Keratinocyte (primary cell): ENCODE measurements at regions not wholly inside any gene's neighbourhood (a gene's known extent, or its start where the extent isn't known, plus 50 kb on each side); places are given as distances from the start of the nearest gene placed in this dataset.

Experiments
- DNase-seq: peaks from one replicate; pipeline ENCODE4 v3.0.0-alpha.2; 2011; ENCODE audit warnings: low read depth, missing footprints, low spot score
- FAIRE-seq: peaks from 2 replicates; lab custom pipeline; 2011; peaks lifted over from hg19 to GRCh38; lab: Jason Lieb, UNC
- H2AFZ ChIP-seq: 2 replicates; pipeline ENCODE4 v1.6.0; 2012; ENCODE audit warnings: low read length, control low read depth, inconsistent platforms; ENCODE audit not compliant: control insufficient read depth
- H3K27ac ChIP-seq: 2 replicates; pipeline ENCODE4 v1.5.1; 2011; ENCODE audit warnings: low read length; ENCODE audit not compliant: control insufficient read depth, insufficient read depth
- H3K27me3 ChIP-seq: 3 replicates; pipeline ENCODE4 v1.6.0; 2011; ENCODE audit warnings: low read length; ENCODE audit not compliant: control insufficient read depth, insufficient read depth; ENCODE audit errors: extremely low read depth
- H3K36me3 ChIP-seq, 2 experiments: 2 replicates in 1 of 2; 3 replicates in 1 of 2; pipeline ENCODE4 v1.5.1; 2011; ENCODE audit warnings: low read length in 2 of 2, mild to moderate bottlenecking in 1 of 2; ENCODE audit not compliant: control insufficient read depth in 2 of 2, insufficient read depth in 2 of 2; ENCODE audit errors: extremely low read depth in 1 of 2
- H3K4me1 ChIP-seq: 3 replicates; pipeline ENCODE4 v1.5.1; 2011; ENCODE audit warnings: low read length; ENCODE audit not compliant: control insufficient read depth, insufficient read depth; ENCODE audit errors: extremely low read depth
- H3K4me2 ChIP-seq: 3 replicates; pipeline ENCODE4 v1.6.0; 2011; ENCODE audit warnings: low read depth, low read length; ENCODE audit not compliant: control insufficient read depth, insufficient read depth; ENCODE audit errors: extremely low read depth
- H3K4me3 ChIP-seq, 3 experiments: fragments of 200-600 bp in 1 of 3; sonication (generic) in 1 of 3; 2 replicates in 2 of 3; 3 replicates in 1 of 3; pipeline ENCODE4 v1.5.1; 2011 to 2016; ENCODE audit warnings: low read length in 3 of 3, mild to moderate bottlenecking in 3 of 3, control low read depth in 2 of 3, inconsistent platforms in 1 of 3, low read depth in 1 of 3, mixed read lengths in 1 of 3, mixed run types in 1 of 3, moderate library complexity in 1 of 3; ENCODE audit not compliant: control insufficient read depth in 2 of 3, insufficient read depth in 2 of 3; ENCODE audit errors: extremely low read depth in 1 of 3
- H3K79me2 ChIP-seq: 2 replicates; pipeline ENCODE4 v1.6.0; 2012; ENCODE audit warnings: low read length; ENCODE audit not compliant: control insufficient read depth, insufficient read depth
- H3K9ac ChIP-seq: 3 replicates; pipeline ENCODE4 v1.6.0; 2011; ENCODE audit warnings: low read length; ENCODE audit not compliant: control insufficient read depth, insufficient read depth; ENCODE audit errors: extremely low read depth
- H3K9me1 ChIP-seq: 3 replicates; pipeline ENCODE4 v1.6.0; 2011; ENCODE audit warnings: low read length; ENCODE audit not compliant: control insufficient read depth, insufficient read depth; ENCODE audit errors: extremely low read depth
- H3K9me3 ChIP-seq: 2 replicates; pipeline ENCODE4 v1.5.1; 2012; ENCODE audit warnings: low read depth, low read length; ENCODE audit not compliant: control insufficient read depth
- H4K20me1 ChIP-seq: 3 replicates; pipeline ENCODE4 v1.6.0; 2011; ENCODE audit warnings: low read length; ENCODE audit not compliant: control insufficient read depth, insufficient read depth; ENCODE audit errors: extremely low read depth
- CTCF ChIP-seq, 3 experiments: IDR thresholded peaks in 1 of 3; conservative IDR thresholded peaks in 1 of 3; optimal IDR thresholded peaks in 1 of 3; 2 replicates in 2 of 3; 3 replicates in 1 of 3; pipeline versions ENCODE3 to v1.5.1; 2011; ENCODE audit warnings: low read length in 3 of 3, mild to moderate bottlenecking in 3 of 3, moderate library complexity in 2 of 3, control low read depth in 1 of 3, inconsistent platforms in 1 of 3; ENCODE audit not compliant: insufficient read depth in 2 of 3; ENCODE audit errors: extremely low read depth in 1 of 3
- EZH2 ChIP-seq: IDR thresholded peaks from one replicate; pipeline ENCODE4 v1.6.1; 2012; ENCODE audit warnings: inconsistent platforms, mild to moderate bottlenecking, low read length, moderate library complexity
- dilution Hi-C: fragments of 300-500 bp; cut with MboI; formaldehyde crosslinking; loops from one replicate; pipeline ENCODE4 v1.7.0; 2020; ENCODE audit warnings: low sequenced_read_pairs; ENCODE audit not compliant: extremely low pct_ligation_motif_present

GRCh38 chr16:77557385-77557784, 122.6 kb upstream of the ADAMTS18 start:
- Histone ChIP-seq H3K4me2 (no peak overlapping the region), H3K27ac (no peak overlapping the region), H3K4me1 (no peaks in the 10 kb centered on the region), H3K27me3 (no peaks in the 10 kb centered on the region), H3K4me3 (no peak overlapping the region), H3K9ac (no peak overlapping the region), H3K9me1 (no peaks in the 10 kb centered on the region), H4K20me1 (no peaks in the 10 kb centered on the region), H3K36me3 (no peaks in the 10 kb centered on the region), H3K9me3 (no peaks in the 10 kb centered on the region), H3K79me2 (no peaks in the 10 kb centered on the region), H2AFZ (no peak overlapping the region)
- TF ChIP-seq CTCF (optimal IDR thresholded peaks at IDR 0.05 in 1 of 3, IDR thresholded peaks at IDR 0.05 in 1 of 3, conservative IDR thresholded peaks at IDR 0.05 in 1 of 3; ENCODE audit: extremely low read depth in 1 of 3, insufficient read depth in 2 of 3, low read length in 3 of 3) (no peak), EZH2 (no peak)
- FAIRE-seq (no peak), DNase-seq (no peak)
- dilution Hi-C loops = no loop called here

- Histone ChIP-seq H4K20me1 (no peaks in the 10 kb centered on the region), H3K79me2 (no peaks in the 10 kb centered on the region), H3K9me3 (no peaks in the 10 kb centered on the region), H3K4me2 (no peak overlapping the region), H3K27me3 (no peaks in the 10 kb centered on the region), H3K9ac (no peak overlapping the region), H2AFZ (no peak overlapping the region), H3K36me3 (no peaks in the 10 kb centered on the region), H3K4me3 (no peak overlapping the region), H3K9me1 (no peaks in the 10 kb centered on the region), H3K4me1 (no peaks in the 10 kb centered on the region), H3K27ac (no peak overlapping the region)
- no peak for TF ChIP-seq EZH2
- TF ChIP-seq CTCF (optimal IDR thresholded peaks at IDR 0.05 in 1 of 3, IDR thresholded peaks at IDR 0.05 in 1 of 3, conservative IDR thresholded peaks at IDR 0.05 in 1 of 3; ENCODE audit: extremely low read depth in 1 of 3, insufficient read depth in 2 of 3, low read length in 3 of 3) = no peak
- no peak for FAIRE-seq
- dilution Hi-C loops = no loop called here
- no peak for DNase-seq
These were observed 124.0 kb upstream of the ADAMTS18 start for GRCh38 chr16:77558786-77559185.
